SK-N-SH (cell line): ENCODE measurements at regions not wholly inside any gene's neighbourhood (a gene's known extent, or its start where the extent isn't known, plus 50 kb on each side); places are given as distances from the start of the nearest gene placed in this dataset.
"Not testable (repeated sequence)": the region's sequence is repeated elsewhere in the genome, so short reads cannot be mapped to it uniquely, and the experiment has no call there.

Experiments used
- CHD2 ChIP-seq: fragments of 150-350 bp; IDR thresholded peaks from 2 replicates; pipeline ENCODE4 v1.6.1; 2018; ENCODE audit warnings: low read length; ENCODE audit not compliant: partially characterized antibody
- ELF1 ChIP-seq: IDR thresholded peaks from 2 replicates; pipeline ENCODE4 v1.4.0; 2012
- EP300 ChIP-seq, 2 experiments: IDR thresholded peaks; 2 replicates each; pipeline versions ENCODE4 v1.4.0 to v1.6.1; 2012; ENCODE audit warnings: borderline replicate concordance in 1 of 2, low read depth in 1 of 2, low read length in 1 of 2
- EZH2phosphoT487 ChIP-seq: fragments of 200-600 bp; sonication (generic); IDR thresholded peaks from 2 replicates; pipeline ENCODE4 v1.6.1; 2017; ENCODE audit warnings: low read depth, mixed run types, mild to moderate bottlenecking, antibody characterized with exemption, moderate library complexity, borderline replicate concordance
- GATA2 ChIP-seq: sonication (generic); formaldehyde crosslinking; IDR thresholded peaks from 2 replicates; pipeline ENCODE4 v1.5.0; 2020; ENCODE audit warnings: mild to moderate bottlenecking, missing genetic modification reagents
- POLR2AphosphoS5 ChIP-seq: IDR thresholded peaks from 2 replicates; pipeline ENCODE4 v1.6.1; 2012; ENCODE audit warnings: low read depth, low read length
- RAD21 ChIP-seq: IDR thresholded peaks from 2 replicates; pipeline ENCODE4 v1.6.1; 2012; ENCODE audit warnings: mild to moderate bottlenecking, low read length
- SIN3A ChIP-seq: IDR thresholded peaks from 2 replicates; pipeline ENCODE4 v1.6.1; 2012; ENCODE audit warnings: low read depth, mild to moderate bottlenecking, low read length, moderate library complexity, borderline replicate concordance
- TCF12 ChIP-seq: IDR thresholded peaks from 2 replicates; pipeline ENCODE4 v1.4.0; 2012
- TF ChIP-seq, protein P1 (sequence below): fragments of 200-600 bp; sonication (generic); IDR thresholded peaks from 2 replicates; pipeline ENCODE4 v1.6.1; 2017; ENCODE audit warnings: antibody characterized with exemption, mild to moderate bottlenecking, moderate library complexity
- TF ChIP-seq, protein P2 (sequence below): IDR thresholded peaks from 2 replicates; pipeline ENCODE4 v1.4.0; 2012; ENCODE audit warnings: low read depth, borderline replicate concordance
- TF ChIP-seq, protein P3 (sequence below): fragments of 150-350 bp; IDR thresholded peaks from 2 replicates; pipeline ENCODE4 v1.6.1; 2016; ENCODE audit warnings: mild to moderate bottlenecking, low read depth, low read length

DNA sequence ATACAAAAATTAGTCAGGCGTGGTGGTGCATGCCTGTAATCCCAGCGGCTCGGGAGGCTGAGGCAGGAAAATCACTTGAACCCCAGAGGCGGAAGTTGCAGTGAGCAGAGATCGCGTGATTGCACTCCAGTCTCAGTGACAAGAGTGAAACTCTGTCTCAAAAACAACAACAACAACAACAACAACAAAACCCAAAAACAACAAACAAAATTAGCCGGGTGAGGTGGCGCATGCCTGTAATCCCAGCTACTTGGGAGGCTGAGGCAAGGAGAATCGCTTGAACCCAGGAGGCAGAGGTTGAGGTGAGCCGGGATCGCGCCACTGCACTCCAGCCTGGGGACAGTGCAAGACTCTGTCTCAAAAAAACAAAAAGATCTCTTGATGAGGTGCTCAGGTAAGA is 120.5 kb upstream of the SALL4 start:
- TF ChIP-seq, protein P1, sequence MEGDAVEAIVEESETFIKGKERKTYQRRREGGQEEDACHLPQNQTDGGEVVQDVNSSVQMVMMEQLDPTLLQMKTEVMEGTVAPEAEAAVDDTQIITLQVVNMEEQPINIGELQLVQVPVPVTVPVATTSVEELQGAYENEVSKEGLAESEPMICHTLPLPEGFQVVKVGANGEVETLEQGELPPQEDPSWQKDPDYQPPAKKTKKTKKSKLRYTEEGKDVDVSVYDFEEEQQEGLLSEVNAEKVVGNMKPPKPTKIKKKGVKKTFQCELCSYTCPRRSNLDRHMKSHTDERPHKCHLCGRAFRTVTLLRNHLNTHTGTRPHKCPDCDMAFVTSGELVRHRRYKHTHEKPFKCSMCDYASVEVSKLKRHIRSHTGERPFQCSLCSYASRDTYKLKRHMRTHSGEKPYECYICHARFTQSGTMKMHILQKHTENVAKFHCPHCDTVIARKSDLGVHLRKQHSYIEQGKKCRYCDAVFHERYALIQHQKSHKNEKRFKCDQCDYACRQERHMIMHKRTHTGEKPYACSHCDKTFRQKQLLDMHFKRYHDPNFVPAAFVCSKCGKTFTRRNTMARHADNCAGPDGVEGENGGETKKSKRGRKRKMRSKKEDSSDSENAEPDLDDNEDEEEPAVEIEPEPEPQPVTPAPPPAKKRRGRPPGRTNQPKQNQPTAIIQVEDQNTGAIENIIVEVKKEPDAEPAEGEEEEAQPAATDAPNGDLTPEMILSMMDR: not testable (repeated sequence)
- TF ChIP-seq TCF12; CHD2; EP300 (IDR thresholded peaks at IDR 0.05; ENCODE audit: borderline replicate concordance in 1 of 2, low read depth in 1 of 2, low read length in 1 of 2); POLR2AphosphoS5; RAD21; SIN3A; GATA2 (CRISPR knock-in tag); ELF1; EZH2phosphoT487: not testable (repeated sequence)
- TF ChIP-seq, protein P2, sequence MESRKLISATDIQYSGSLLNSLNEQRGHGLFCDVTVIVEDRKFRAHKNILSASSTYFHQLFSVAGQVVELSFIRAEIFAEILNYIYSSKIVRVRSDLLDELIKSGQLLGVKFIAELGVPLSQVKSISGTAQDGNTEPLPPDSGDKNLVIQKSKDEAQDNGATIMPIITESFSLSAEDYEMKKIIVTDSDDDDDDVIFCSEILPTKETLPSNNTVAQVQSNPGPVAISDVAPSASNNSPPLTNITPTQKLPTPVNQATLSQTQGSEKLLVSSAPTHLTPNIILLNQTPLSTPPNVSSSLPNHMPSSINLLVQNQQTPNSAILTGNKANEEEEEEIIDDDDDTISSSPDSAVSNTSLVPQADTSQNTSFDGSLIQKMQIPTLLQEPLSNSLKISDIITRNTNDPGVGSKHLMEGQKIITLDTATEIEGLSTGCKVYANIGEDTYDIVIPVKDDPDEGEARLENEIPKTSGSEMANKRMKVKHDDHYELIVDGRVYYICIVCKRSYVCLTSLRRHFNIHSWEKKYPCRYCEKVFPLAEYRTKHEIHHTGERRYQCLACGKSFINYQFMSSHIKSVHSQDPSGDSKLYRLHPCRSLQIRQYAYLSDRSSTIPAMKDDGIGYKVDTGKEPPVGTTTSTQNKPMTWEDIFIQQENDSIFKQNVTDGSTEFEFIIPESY: not testable (repeated sequence)
- TF ChIP-seq, protein P3, sequence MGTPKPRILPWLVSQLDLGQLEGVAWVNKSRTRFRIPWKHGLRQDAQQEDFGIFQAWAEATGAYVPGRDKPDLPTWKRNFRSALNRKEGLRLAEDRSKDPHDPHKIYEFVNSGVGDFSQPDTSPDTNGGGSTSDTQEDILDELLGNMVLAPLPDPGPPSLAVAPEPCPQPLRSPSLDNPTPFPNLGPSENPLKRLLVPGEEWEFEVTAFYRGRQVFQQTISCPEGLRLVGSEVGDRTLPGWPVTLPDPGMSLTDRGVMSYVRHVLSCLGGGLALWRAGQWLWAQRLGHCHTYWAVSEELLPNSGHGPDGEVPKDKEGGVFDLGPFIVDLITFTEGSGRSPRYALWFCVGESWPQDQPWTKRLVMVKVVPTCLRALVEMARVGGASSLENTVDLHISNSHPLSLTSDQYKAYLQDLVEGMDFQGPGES: not testable (repeated sequence)
